ENCODE measurements at regions not wholly inside any gene's neighbourhood (a gene's known extent, or its start where the extent isn't known, plus 50 kb on each side); places are given as distances from the start of the nearest gene placed in this dataset.

DNA sequence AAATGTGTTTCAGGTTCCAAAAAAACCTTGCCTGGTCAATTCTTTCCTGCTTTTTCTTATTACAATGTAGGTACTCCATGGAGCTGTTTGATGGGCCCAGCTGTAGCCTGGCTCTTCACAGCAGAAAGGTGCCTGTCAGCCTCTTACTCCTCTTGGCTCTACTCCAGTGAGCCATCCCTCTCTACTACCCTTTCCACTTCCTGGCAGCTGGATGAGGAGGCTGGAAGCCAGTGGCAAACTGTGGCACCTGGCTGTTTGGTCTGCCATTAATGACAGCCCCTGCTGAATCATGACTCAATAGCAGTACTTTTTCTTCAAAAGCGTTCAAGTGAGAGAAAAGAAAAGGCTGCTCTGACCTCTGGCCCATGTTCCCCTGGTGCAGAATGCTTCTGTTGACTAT lies 618.1 kb downstream of the PYDC2 start:
- H3K27ac ChIP-seq, result no peak overlapping the region
- no peaks in the 10 kb centered on the region for H3K27me3 ChIP-seq
- WGBS, 5 donors, result 56 to 71% (median 61%) methylated on average over 1 of the region's 1 CpG
- no peak for DNase-seq
- H3K9me3 ChIP-seq, result no peaks in the 10 kb centered on the region
- no peak overlapping the region for H3K4me3 ChIP-seq
- intact Hi-C loops (cut with DNase I; ENCODE audit: low total_unique reads), result no loop called here
- peaks cover 0 to 5% (median 0%) of the 10 kb centered on the region in 4 donors for H3K4me1 ChIP-seq
- no peaks in the 10 kb centered on the region for H3K36me3 ChIP-seq
- TF ChIP-seq EP300 (IDR thresholded peaks at IDR 0.05), result no peak
- no peak for TF ChIP-seq POLR2A (IDR thresholded peaks at IDR 0.05)
- TF ChIP-seq, protein P1, sequence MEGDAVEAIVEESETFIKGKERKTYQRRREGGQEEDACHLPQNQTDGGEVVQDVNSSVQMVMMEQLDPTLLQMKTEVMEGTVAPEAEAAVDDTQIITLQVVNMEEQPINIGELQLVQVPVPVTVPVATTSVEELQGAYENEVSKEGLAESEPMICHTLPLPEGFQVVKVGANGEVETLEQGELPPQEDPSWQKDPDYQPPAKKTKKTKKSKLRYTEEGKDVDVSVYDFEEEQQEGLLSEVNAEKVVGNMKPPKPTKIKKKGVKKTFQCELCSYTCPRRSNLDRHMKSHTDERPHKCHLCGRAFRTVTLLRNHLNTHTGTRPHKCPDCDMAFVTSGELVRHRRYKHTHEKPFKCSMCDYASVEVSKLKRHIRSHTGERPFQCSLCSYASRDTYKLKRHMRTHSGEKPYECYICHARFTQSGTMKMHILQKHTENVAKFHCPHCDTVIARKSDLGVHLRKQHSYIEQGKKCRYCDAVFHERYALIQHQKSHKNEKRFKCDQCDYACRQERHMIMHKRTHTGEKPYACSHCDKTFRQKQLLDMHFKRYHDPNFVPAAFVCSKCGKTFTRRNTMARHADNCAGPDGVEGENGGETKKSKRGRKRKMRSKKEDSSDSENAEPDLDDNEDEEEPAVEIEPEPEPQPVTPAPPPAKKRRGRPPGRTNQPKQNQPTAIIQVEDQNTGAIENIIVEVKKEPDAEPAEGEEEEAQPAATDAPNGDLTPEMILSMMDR (IDR thresholded peaks at IDR 0.05), result no peak
- no peak for TF ChIP-seq POLR2AphosphoS5 (IDR thresholded peaks at IDR 0.05)

DNA sequence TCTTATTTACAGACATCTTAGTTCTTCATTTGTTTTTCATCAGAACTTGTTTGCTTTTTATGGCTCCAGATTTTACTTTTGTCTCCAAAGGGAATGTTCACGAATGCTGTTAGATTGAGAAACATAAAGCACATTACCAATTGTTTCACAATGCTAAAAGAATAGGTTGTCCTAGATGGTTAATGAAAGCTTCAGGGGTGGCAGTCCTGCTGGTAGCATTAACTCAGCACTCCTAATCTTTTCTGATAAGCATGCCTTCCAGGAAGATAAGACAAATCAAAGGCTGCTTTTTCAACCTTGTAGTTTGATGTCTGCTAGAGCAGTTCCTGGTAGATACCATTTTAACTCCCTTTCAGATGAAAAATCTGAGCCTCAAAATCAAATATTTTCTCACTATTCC lies 619.4 kb downstream of the PYDC2 start:
- H3K9me3 ChIP-seq, result no peaks in the 10 kb centered on the region
- H3K27me3 ChIP-seq, result no peaks in the 10 kb centered on the region
- TF ChIP-seq POLR2A (IDR thresholded peaks at IDR 0.05), result no peak
- TF ChIP-seq, protein P1 (IDR thresholded peaks at IDR 0.05), result no peak
- no peak for TF ChIP-seq POLR2AphosphoS5 (IDR thresholded peaks at IDR 0.05)
- TF ChIP-seq EP300 (IDR thresholded peaks at IDR 0.05), result no peak
- H3K36me3 ChIP-seq, result no peaks in the 10 kb centered on the region
- H3K27ac ChIP-seq, result no peak overlapping the region
- peaks cover 0 to 5% (median 0%) of the 10 kb centered on the region in 4 donors for H3K4me1 ChIP-seq
- intact Hi-C loops (cut with DNase I; ENCODE audit: low total_unique reads), result no loop called here
- peak in 1 of 2 donors; percentile 10 for DNase-seq
- WGBS, 5 donors, result 21 to 37% (median 32%) methylated on average over 1 of the region's 1 CpG
- no peak overlapping the region for H3K4me3 ChIP-seq

DNA sequence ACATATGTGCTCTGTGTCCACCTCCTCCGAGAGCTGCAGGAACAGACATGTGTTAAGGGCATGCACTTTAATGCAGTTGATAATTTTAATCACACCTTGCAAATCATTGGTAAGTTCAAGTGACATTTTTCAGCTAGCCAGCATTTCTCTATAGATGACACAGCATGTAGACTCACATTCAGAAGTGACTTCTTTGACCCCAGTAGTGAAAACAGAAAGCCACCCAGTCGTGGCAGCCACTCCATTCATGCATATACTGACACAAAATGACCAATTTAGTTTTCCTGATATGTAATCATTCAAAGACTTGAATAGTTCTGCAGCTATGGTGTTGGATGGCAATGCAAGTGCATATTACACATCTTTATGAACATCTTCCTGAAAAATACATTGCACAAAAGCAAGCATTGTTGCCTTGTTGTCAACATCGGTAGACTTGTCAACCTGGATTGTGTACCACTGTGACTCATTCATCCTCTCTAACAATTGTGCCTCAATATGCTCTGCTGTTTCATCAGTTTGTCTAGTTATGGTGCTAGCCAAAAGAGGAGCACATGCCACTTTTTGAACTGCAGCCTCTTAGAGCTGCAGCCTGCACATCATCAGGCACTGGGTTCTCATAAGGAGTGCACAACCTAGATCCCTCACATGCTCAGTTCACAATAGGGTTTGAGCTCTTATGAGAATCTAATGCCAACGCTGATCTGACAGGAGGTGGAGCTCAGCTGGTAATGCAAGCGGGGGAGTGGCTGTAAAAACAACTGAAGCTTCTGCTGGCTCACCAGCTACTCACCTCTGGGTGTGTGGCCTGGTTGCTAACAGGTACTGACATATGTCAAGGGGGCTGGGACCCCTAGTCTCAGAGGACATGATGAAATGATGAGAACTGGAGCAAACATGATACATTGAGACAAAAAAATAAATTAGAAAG lies 622.0 kb downstream of the PYDC2 start:
- WGBS, 5 donors, result 39 to 57% (median 41%) methylated on average over 5 of the region's 5 CpGs
- no peak for DNase-seq
- intact Hi-C loops (cut with DNase I; ENCODE audit: low total_unique reads), result no loop called here
- Histone ChIP-seq H3K36me3 (no peaks in the 10 kb centered on the region), H3K9me3 (no peaks in the 10 kb centered on the region), H3K4me3 (no peak overlapping the region), H3K4me1 (peaks cover 0 to 5% (median 0%) of the 10 kb centered on the region in 4 donors), H3K27ac (no peak overlapping the region), H3K27me3 (no peaks in the 10 kb centered on the region)
- TF ChIP-seq EP300 (IDR thresholded peaks at IDR 0.05), result no peak
- no peak for TF ChIP-seq POLR2A (IDR thresholded peaks at IDR 0.05)
- TF ChIP-seq, protein P1 (IDR thresholded peaks at IDR 0.05), result no peak
- TF ChIP-seq POLR2AphosphoS5 (IDR thresholded peaks at IDR 0.05), result no peak

Small RNA genes lying in the stretch of these regions (small RNA-seq; reads per million reads assigned to genes)
- gene RF00019, result 0 reads per million in 4 donors

Data from stomach (tissue), 8 donors.